Upper lobe of left lung (tissue), 6 donors: ENCODE measurements at regions not wholly inside any gene's neighbourhood (a gene's known extent, or its start where the extent isn't known, plus 50 kb on each side); places are given as distances from the start of the nearest gene placed in this dataset.

Source experiments
- ATAC-seq, 2 donors: fragments of 200-7000 bp; cut with Tn5 transposase; one replicate each; pipeline ENCODE4 v1.9.1; 2022; ENCODE audit warnings: mild to moderate bottlenecking in 2 of 2, moderate library complexity in 2 of 2; ENCODE audit not compliant: low FRiP score in 2 of 2
- DNase-seq, 2 donors: peaks; one replicate each; pipeline ENCODE4 v3.0.0-alpha.2; 2019 to 2020
- H3K27ac ChIP-seq, 4 donors: fragments of 200-600 bp; sonication (generic); one replicate each; pipeline ENCODE4 v1.5.1; 2016 to 2019
- H3K27me3 ChIP-seq, 4 donors: fragments of 200-600 bp; sonication (generic); one replicate each; pipeline ENCODE4 v1.5.1; 2017 to 2019
- H3K36me3 ChIP-seq, 4 donors: fragments of 200-600 bp; sonication (generic); one replicate each; pipeline ENCODE4 v1.5.1; 2016 to 2019
- H3K4me1 ChIP-seq, 4 donors: fragments of 200-600 bp; sonication (generic); one replicate each; pipeline ENCODE4 v1.5.1; 2018 to 2019
- H3K4me3 ChIP-seq, 4 donors: fragments of 200-600 bp; sonication (generic); one replicate each; pipeline ENCODE4 v1.5.1; 2017 to 2019; ENCODE audit warnings: mild to moderate bottlenecking in 2 of 4, moderate library complexity in 1 of 4
- H3K9me3 ChIP-seq, 4 donors: fragments of 200-600 bp; sonication (generic); one replicate each; pipeline ENCODE4 v1.5.1; 2018 to 2019
- EP300 ChIP-seq, 4 donors: sonication (generic); formaldehyde crosslinking; IDR thresholded peaks; one replicate each; pipeline ENCODE4 v1.5.1; 2017; ENCODE audit warnings: antibody characterized with exemption in 4 of 4, control low read depth in 2 of 4
- POLR2A ChIP-seq, 4 donors: fragments of 450-650 bp; IDR thresholded peaks; one replicate each; pipeline ENCODE4 v1.5.1; 2016 to 2017; ENCODE audit warnings: antibody characterized with exemption in 4 of 4, mild to moderate bottlenecking in 2 of 4
- POLR2AphosphoS5 ChIP-seq, 2 donors: sonication (generic); formaldehyde crosslinking; IDR thresholded peaks; one replicate each; pipeline ENCODE4 v1.5.1; 2017; ENCODE audit warnings: antibody characterized with exemption in 2 of 2
- WGBS, 2 donors: methylation state at CpG; one replicate each; pipeline ENCODE4 v1.1.5; 2017 to 2018; 5-methylcytosine and 5-hydroxymethylcytosine counted together
- TF ChIP-seq, protein P1 (sequence below), 6 experiments: fragments of 450-650 bp in 4 of 6; fragments of 200-600 bp in 2 of 6; sonication (generic) in 2 of 6; IDR thresholded peaks; one replicate each; pipeline ENCODE4 v1.5.1; 2016 to 2019; ENCODE audit warnings: antibody characterized with exemption in 6 of 6
- donor health status: DM: no; HTN: no; CAD: no; lungs with moderate emphysema.
- donor health status: DM: no; HTN: yes; CAD: no; lungs with severe emphysema.

GRCh38 chr16:10308305-10309193 is 77.3 kb upstream of the ATF7IP2 start:
- Histone ChIP-seq H3K36me3 (no peaks in the 10 kb centered on the region), H3K4me1 (no peaks in the 10 kb centered on the region), H3K27ac (no peak overlapping the region), H3K27me3 (no peaks in the 10 kb centered on the region), H3K4me3 (no peak overlapping the region), H3K9me3 (no peaks in the 10 kb centered on the region)
- TF ChIP-seq, protein P1, sequence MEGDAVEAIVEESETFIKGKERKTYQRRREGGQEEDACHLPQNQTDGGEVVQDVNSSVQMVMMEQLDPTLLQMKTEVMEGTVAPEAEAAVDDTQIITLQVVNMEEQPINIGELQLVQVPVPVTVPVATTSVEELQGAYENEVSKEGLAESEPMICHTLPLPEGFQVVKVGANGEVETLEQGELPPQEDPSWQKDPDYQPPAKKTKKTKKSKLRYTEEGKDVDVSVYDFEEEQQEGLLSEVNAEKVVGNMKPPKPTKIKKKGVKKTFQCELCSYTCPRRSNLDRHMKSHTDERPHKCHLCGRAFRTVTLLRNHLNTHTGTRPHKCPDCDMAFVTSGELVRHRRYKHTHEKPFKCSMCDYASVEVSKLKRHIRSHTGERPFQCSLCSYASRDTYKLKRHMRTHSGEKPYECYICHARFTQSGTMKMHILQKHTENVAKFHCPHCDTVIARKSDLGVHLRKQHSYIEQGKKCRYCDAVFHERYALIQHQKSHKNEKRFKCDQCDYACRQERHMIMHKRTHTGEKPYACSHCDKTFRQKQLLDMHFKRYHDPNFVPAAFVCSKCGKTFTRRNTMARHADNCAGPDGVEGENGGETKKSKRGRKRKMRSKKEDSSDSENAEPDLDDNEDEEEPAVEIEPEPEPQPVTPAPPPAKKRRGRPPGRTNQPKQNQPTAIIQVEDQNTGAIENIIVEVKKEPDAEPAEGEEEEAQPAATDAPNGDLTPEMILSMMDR (IDR thresholded peaks at IDR 0.05): no peak
- TF ChIP-seq POLR2A (IDR thresholded peaks at IDR 0.05): no peak
- no peak for TF ChIP-seq EP300 (IDR thresholded peaks at IDR 0.05)
- TF ChIP-seq POLR2AphosphoS5 (IDR thresholded peaks at IDR 0.05): no peak
- 75 to 88% methylated on average over 14 to 15 of the region's 15 CpGs for WGBS, 2 donors
- no peak for ATAC-seq
- DNase-seq: no peak

DNA sequence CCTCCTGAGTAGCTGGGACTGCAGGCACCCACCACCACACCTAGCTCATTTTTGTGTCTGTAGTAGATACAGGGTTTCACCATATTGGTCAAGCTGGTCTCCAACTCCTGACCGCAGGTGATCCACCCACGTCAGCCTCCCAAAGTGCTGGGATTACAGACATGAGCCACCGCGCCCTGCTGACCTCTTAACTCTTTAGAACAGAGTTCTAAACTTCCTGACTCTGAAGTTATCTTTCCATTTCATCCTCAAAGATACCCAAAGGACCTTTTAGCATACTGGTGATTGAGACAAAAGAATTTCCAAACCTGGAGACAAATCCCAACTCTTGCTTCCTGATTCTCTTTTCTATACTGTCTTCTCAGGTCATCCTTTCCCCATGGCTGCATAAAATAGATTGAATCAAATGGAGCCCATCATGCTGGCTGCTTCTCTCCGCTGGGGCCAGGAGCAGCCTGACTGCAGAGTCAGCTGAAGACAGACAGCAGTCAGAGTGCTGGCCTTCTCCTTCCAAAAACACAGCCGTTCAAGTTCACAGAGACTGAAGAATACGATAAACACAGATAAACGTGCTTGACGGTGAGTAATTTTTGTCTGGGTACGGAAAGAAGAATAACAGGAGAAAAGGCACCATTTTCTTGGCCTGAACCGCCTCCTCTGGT is 76.5 kb upstream of the ATF7IP2 start:
- no peaks in the 10 kb centered on the region for H3K36me3 ChIP-seq

GRCh38 chr16:10312008-10312407 is 73.9 kb upstream of the ATF7IP2 start:
- Histone ChIP-seq H3K4me3 (no peak overlapping the region), H3K27ac (no peak overlapping the region), H3K36me3 (no peaks in the 10 kb centered on the region), H3K4me1 (no peaks in the 10 kb centered on the region), H3K9me3 (no peaks in the 10 kb centered on the region), H3K27me3 (no peaks in the 10 kb centered on the region)
- TF ChIP-seq EP300 (IDR thresholded peaks at IDR 0.05) (no peak), POLR2AphosphoS5 (IDR thresholded peaks at IDR 0.05) (no peak), POLR2A (IDR thresholded peaks at IDR 0.05) (no peak)
- TF ChIP-seq, protein P1 (IDR thresholded peaks at IDR 0.05): no peak
- 56 to 58% methylated on average over 5 of the region's 5 CpGs for WGBS, 2 donors
- DNase-seq: no peak
- ATAC-seq: no peak

More for the DNA sequence above, 76.5 kb upstream of the ATF7IP2 start:
- H3K4me3 ChIP-seq: no peak overlapping the region
- 77 to 85% methylated on average over 11 of the region's 11 CpGs for WGBS, 2 donors
- no peaks in the 10 kb centered on the region for H3K27me3 ChIP-seq
- ATAC-seq (no peak), DNase-seq (no peak)
- no peaks in the 10 kb centered on the region for H3K4me1 ChIP-seq
- no peaks in the 10 kb centered on the region for H3K9me3 ChIP-seq
- no peak overlapping the region for H3K27ac ChIP-seq
- TF ChIP-seq POLR2AphosphoS5 (IDR thresholded peaks at IDR 0.05) (no peak), POLR2A (IDR thresholded peaks at IDR 0.05) (no peak), EP300 (IDR thresholded peaks at IDR 0.05) (no peak)
- TF ChIP-seq, protein P1 (IDR thresholded peaks at IDR 0.05): no peak

GRCh38 chr16:10312784-10313724 is 72.8 kb upstream of the ATF7IP2 start:
- no peak for DNase-seq
- no peaks in the 10 kb centered on the region for H3K9me3 ChIP-seq
- H3K4me1 ChIP-seq: no peaks in the 10 kb centered on the region
- TF ChIP-seq, protein P1 (IDR thresholded peaks at IDR 0.05): no peak
- TF ChIP-seq EP300 (IDR thresholded peaks at IDR 0.05): no peak
- TF ChIP-seq POLR2A (IDR thresholded peaks at IDR 0.05): no peak
- no peak for TF ChIP-seq POLR2AphosphoS5 (IDR thresholded peaks at IDR 0.05)
- H3K27me3 ChIP-seq: no peaks in the 10 kb centered on the region
- 74 to 78% methylated on average over 7 of the region's 7 CpGs for WGBS, 2 donors
- H3K4me3 ChIP-seq: no peak overlapping the region
- no peak overlapping the region for H3K27ac ChIP-seq
- no peak for ATAC-seq
- H3K36me3 ChIP-seq: no peaks in the 10 kb centered on the region
